Posterior cingulate gyrus (tissue), 11 donors: ENCODE measurements at regions not wholly inside any gene's neighbourhood (a gene's known extent, or its start where the extent isn't known, plus 50 kb on each side); places are given as distances from the start of the nearest gene placed in this dataset.

Experiments
- DNase-seq, 10 donors: peaks; one replicate each; pipeline versions ENCODE4 v3.0.0 to v3.0.0-alpha.2; 2020 to 2021; ENCODE audit warnings: mixed read lengths in 3 of 10
- intact Hi-C: fragments of 100-400 bp; cut with DNase I; formaldehyde crosslinking; loops from one replicate; pipeline ENCODE4 v1.15.1; 2023

- no peak for DNase-seq
- intact Hi-C loops: no loop called here
Observed at GRCh38 chr3:101042996-101043686, 49.9 kb upstream of the ABI3BP start.
